Fibroblast of the aortic adventitia (primary cell): ENCODE measurements at regions not wholly inside any gene's neighbourhood (a gene's known extent, or its start where the extent isn't known, plus 50 kb on each side); places are given as distances from the start of the nearest gene placed in this dataset.

Experiments
- DNase-seq: peaks from one replicate; pipeline ENCODE4 v3.0.0-alpha.2; 2010; ENCODE audit warnings: low read depth
- H3K4me3 ChIP-seq: 2 replicates; pipeline ENCODE4 v1.5.1; 2011; ENCODE audit warnings: low read depth, mild to moderate bottlenecking, control low read depth, low read length, moderate library complexity
- CTCF ChIP-seq: IDR thresholded peaks from 2 replicates; pipeline ENCODE4 v1.5.1; 2011; ENCODE audit warnings: mild to moderate bottlenecking, low read length, control low read depth, inconsistent platforms; ENCODE audit not compliant: insufficient read depth

GRCh38 chr6:23354004-23354403, 772.0 kb upstream of the NRSN1 start:
- TF ChIP-seq CTCF = no peak
- no peak for DNase-seq
- H3K4me3 ChIP-seq = no peak overlapping the region

GRCh38 chr6:23357185-23357766, 768.7 kb upstream of the NRSN1 start:
- no peak for TF ChIP-seq CTCF
- no peak for DNase-seq
- no peak overlapping the region for H3K4me3 ChIP-seq

- DNase-seq = no peak
- no peak overlapping the region for H3K4me3 ChIP-seq
These were observed 760.3 kb upstream of the NRSN1 start for GRCh38 chr6:23365732-23366131.

GRCh38 chr6:23367311-23367710, 758.7 kb upstream of the NRSN1 start:
- no peak for DNase-seq
- TF ChIP-seq CTCF = no peak
- no peak overlapping the region for H3K4me3 ChIP-seq

More at GRCh38 chr6:23365732-23366131, 760.3 kb upstream of the NRSN1 start:
- no peak for TF ChIP-seq CTCF

GRCh38 chr6:23368557-23368956, 757.5 kb upstream of the NRSN1 start:
- DNase-seq = no peak
- H3K4me3 ChIP-seq = no peak overlapping the region
- TF ChIP-seq CTCF = no peak

- TF ChIP-seq CTCF = no peak
- H3K4me3 ChIP-seq = no peak overlapping the region
- no peak for DNase-seq
These were observed 756.0 kb upstream of the NRSN1 start for GRCh38 chr6:23370051-23370450.

- no peak for DNase-seq
- TF ChIP-seq CTCF = no peak
- no peak overlapping the region for H3K4me3 ChIP-seq
These were observed 754.7 kb upstream of the NRSN1 start for GRCh38 chr6:23371132-23371915.
